K562 (cell line): ENCODE measurements at regions not wholly inside any gene's neighbourhood (a gene's known extent, or its start where the extent isn't known, plus 50 kb on each side); places are given as distances from the start of the nearest gene placed in this dataset.

Experiments
- ATAC-seq: fragments of 200-7000 bp; cut with Tn5 transposase; 3 replicates; pipeline ENCODE4 v1.9.1; 2020; ENCODE audit warnings: moderate library complexity
- BruUV-seq: library from RNA; stranded (reverse); fragments of 400-500 nt; replicated peaks from 2 replicates; lab custom pipeline; 2021; lab: Mats Ljungman, UMichigan
- CTCF ChIA-PET: fragments of 300-600 bp; formaldehyde crosslinking; extraction: SDS; loops from one replicate; lab custom pipeline; 2021; ENCODE audit warnings: low intra/inter-chr PET ratio; lab: Yijun Ruan, JAX
- POLR2A ChIA-PET: fragments of 300-600, 350-650 bp; sonication (Branson Sonifier 250); formaldehyde crosslinking; extraction: SDS; loops from one replicate; lab custom pipeline; 2021; ENCODE audit warnings: antibody characterized with exemption, inconsistent platforms; lab: Yijun Ruan, JAX
- DNase-seq, 4 experiments: peaks; one replicate each; pipeline versions ENCODE4 v3.0.0 to v3.0.0-alpha.2; 2011 to 2018; ENCODE audit warnings: low spot score in 3 of 4, mixed read lengths in 3 of 4; ENCODE audit errors: extremely low read depth in 1 of 4
- FAIRE-seq: peaks from 2 replicates; lab custom pipeline; 2011; peaks lifted over from hg19 to GRCh38; lab: Jason Lieb, UNC
- H2AFZ ChIP-seq: 2 replicates; pipeline ENCODE4 v1.6.0; 2011; ENCODE audit warnings: low read depth, low read length, control low read depth, inconsistent platforms
- H3K27ac ChIP-seq: fragments of 200-600 bp; 3 replicates; pipeline ENCODE4 v1.8.0; 2011; ENCODE audit warnings: low read depth, mild to moderate bottlenecking, control low read depth, inconsistent platforms, low read length, moderate library complexity, mixed read lengths; ENCODE audit errors: extremely low read depth
- H3K27me3 ChIP-seq, 2 experiments: fragments of 300-600 bp in 1 of 2; 2 replicates in 1 of 2; 3 replicates in 1 of 2; pipeline versions ENCODE4 v1.6.0 to v1.8.0; 2011; ENCODE audit warnings: inconsistent platforms in 2 of 2, low read length in 2 of 2, mild to moderate bottlenecking in 1 of 2, mixed read lengths in 1 of 2, moderate library complexity in 1 of 2; ENCODE audit not compliant: control insufficient read depth in 2 of 2, insufficient read depth in 2 of 2
- H3K36me3 ChIP-seq: fragments of 300-600 bp; 3 replicates; pipeline ENCODE4 v1.8.0; 2011; ENCODE audit warnings: mild to moderate bottlenecking, low read length, inconsistent platforms; ENCODE audit not compliant: control insufficient read depth, insufficient read depth
- H3K4me1 ChIP-seq, 2 experiments: fragments of 200-600 bp in 1 of 2; replicated peaks in 1 of 2; 2 replicates in 1 of 2; 3 replicates in 1 of 2; pipeline versions ENCODE4 v1.5.1 to v1.8.0; 2011; ENCODE audit warnings: inconsistent platforms in 2 of 2, low read length in 2 of 2, mild to moderate bottlenecking in 1 of 2, mixed read lengths in 1 of 2, moderate library complexity in 1 of 2; ENCODE audit not compliant: control insufficient read depth in 2 of 2, insufficient read depth in 2 of 2
- H3K4me2 ChIP-seq: 2 replicates; pipeline ENCODE4 v1.6.1; 2011; ENCODE audit warnings: low read length, control low read depth, inconsistent platforms, mixed read lengths; ENCODE audit not compliant: insufficient read depth
- H3K4me3 ChIP-seq: fragments of 200-600 bp; sonication (generic), shearing (Covaris generic); 2 replicates; pipeline ENCODE4 v1.5.1; 2016; ENCODE audit warnings: control low read depth, inconsistent platforms
- H3K79me2 ChIP-seq: fragments of 200-600 bp; 3 replicates; pipeline ENCODE4 v1.8.0; 2011; ENCODE audit warnings: low read length, inconsistent platforms; ENCODE audit not compliant: control insufficient read depth, insufficient read depth
- H3K9ac ChIP-seq, 2 experiments: 2 replicates each; pipeline versions ENCODE4 v1.6.0 to v1.6.1; 2011; ENCODE audit warnings: low read depth in 2 of 2, low read length in 2 of 2, control low read depth in 1 of 2, inconsistent platforms in 1 of 2, mild to moderate bottlenecking in 1 of 2, mixed read lengths in 1 of 2; ENCODE audit not compliant: insufficient read depth in 1 of 2
- H3K9me1 ChIP-seq: one replicate; pipeline ENCODE4 v1.6.0; 2011; ENCODE audit warnings: inconsistent platforms, mild to moderate bottlenecking, low read length, moderate library complexity; ENCODE audit not compliant: control insufficient read depth, insufficient read depth
- H3K9me3 ChIP-seq: replicated peaks from 2 replicates; pipeline ENCODE4 v1.5.1; 2011; ENCODE audit warnings: low read depth, low read length, inconsistent platforms; ENCODE audit not compliant: control insufficient read depth, insufficient read depth
- H4K20me1 ChIP-seq: replicated peaks from 2 replicates; pipeline ENCODE4 v1.6.1; 2011; ENCODE audit warnings: low read length, inconsistent platforms, mixed read lengths; ENCODE audit not compliant: control insufficient read depth, insufficient read depth
- GTF2F1 ChIP-seq: IDR thresholded peaks from 2 replicates; pipeline ENCODE4 v1.6.1; 2011; ENCODE audit warnings: low read depth, low read length, improper control_type of control experiment
- HIVEP1 ChIP-seq: fragments of 250-450 bp; sonication (Bioruptor Pico); IDR thresholded peaks from 2 replicates; pipeline ENCODE4 v1.4.0; 2020; ENCODE audit warnings: mild to moderate bottlenecking
- KLF1 ChIP-seq: fragments of 450-650 bp; IDR thresholded peaks from 2 replicates; pipeline ENCODE4 v1.6.1; 2016; ENCODE audit warnings: missing genetic modification characterization, missing compliant biosample characterization
- MAFF ChIP-seq: IDR thresholded peaks from 2 replicates; pipeline ENCODE4 v1.6.1; 2012; ENCODE audit warnings: low read length, improper control_type of control experiment
- MAZ ChIP-seq, 2 experiments: fragments of 450-650 bp in 1 of 2; sonication (generic) in 1 of 2; formaldehyde crosslinking; IDR thresholded peaks in 1 of 2; conservative IDR thresholded peaks in 1 of 2; 2 replicates each; pipeline versions ENCODE4 v1.4.0 to v1.5.0; 2020; ENCODE audit warnings: mild to moderate bottlenecking in 1 of 2, missing genetic modification reagents in 1 of 2
- MCM5 ChIP-seq: fragments of 450-650 bp; IDR thresholded peaks from 2 replicates; pipeline ENCODE4 v1.6.1; 2016; ENCODE audit warnings: low read depth
- PTBP1 ChIP-seq: fragments of 200-400 bp; formaldehyde crosslinking; IDR thresholded peaks from 2 replicates; pipeline ENCODE4 v1.6.1; 2017; ENCODE audit warnings: low read depth, low read length
- ZNF311 ChIP-seq: fragments of 250-450 bp; sonication (Bioruptor Pico); IDR thresholded peaks from 2 replicates; pipeline ENCODE4 v1.4.0; 2020; ENCODE audit warnings: mild to moderate bottlenecking, moderate library complexity
- WGBS: fragments of 100-300 bp; shearing (Covaris generic); methylation state at CpG from one replicate; pipeline ENCODE4 v1.1.6; 2016; ENCODE audit warnings: low coverage, mixed read lengths; ENCODE audit not compliant: insufficient coverage; ENCODE audit errors: missing lambda C conversion rate; 5-methylcytosine and 5-hydroxymethylcytosine counted together
- in situ Hi-C: fragments of 300-500 bp; cut with MboI; formaldehyde crosslinking; loops from 4 replicates; pipeline ENCODE4 v1.15.0; 2018; ENCODE audit warnings: inconsistent platforms, mixed read lengths
- intact Hi-C: fragments of 100-400 bp; cut with micrococcal nuclease; formaldehyde crosslinking; loops from 2 replicates; pipeline ENCODE4 v1.14.2; 2022
- TF ChIP-seq, protein P1 (sequence below): fragments of 250-450 bp; sonication (Bioruptor Pico); IDR thresholded peaks from 2 replicates; pipeline ENCODE4 v1.9.0; 2021; ENCODE audit warnings: mild to moderate bottlenecking
- TF ChIP-seq, protein P2 (sequence below): fragments of 250-450 bp; sonication (Bioruptor Pico); IDR thresholded peaks from 2 replicates; pipeline ENCODE4 v1.8.0; 2021; ENCODE audit warnings: moderate library complexity, mild to moderate bottlenecking, inconsistent platforms
- TF ChIP-seq, protein P3 (sequence below): fragments of 250-450 bp; sonication (Bioruptor Pico); IDR thresholded peaks from 2 replicates; pipeline ENCODE4 v1.4.0; 2020; ENCODE audit warnings: mild to moderate bottlenecking, moderate library complexity, borderline replicate concordance
- TF ChIP-seq, protein P4 (sequence below): sonication (generic); formaldehyde crosslinking; IDR thresholded peaks from 2 replicates; pipeline ENCODE4 v1.8.0; 2022; ENCODE audit warnings: mild to moderate bottlenecking, missing genetic modification reagents

DNA sequence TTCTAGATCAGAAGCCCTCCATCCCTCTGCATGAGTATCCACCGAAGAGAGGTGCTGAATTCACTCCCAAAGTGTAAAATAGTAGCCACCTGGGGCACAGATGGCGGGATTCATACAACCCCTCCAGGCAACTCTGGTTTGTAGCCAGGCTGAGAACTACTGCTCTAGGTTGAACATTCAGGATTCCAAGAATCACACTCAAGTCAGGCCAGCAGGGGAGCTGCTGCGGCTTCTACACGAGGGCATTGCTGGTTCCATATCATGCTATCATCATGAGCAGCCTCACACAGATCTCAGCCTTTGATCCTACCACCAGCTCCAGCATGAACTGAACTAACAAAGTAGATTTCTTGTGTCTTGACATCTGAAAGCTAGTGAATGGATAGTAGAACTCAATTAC, 367.9 kb downstream of the DIRAS2 start:
- TF ChIP-seq, protein P1, sequence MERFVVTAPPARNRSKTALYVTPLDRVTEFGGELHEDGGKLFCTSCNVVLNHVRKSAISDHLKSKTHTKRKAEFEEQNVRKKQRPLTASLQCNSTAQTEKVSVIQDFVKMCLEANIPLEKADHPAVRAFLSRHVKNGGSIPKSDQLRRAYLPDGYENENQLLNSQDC (CRISPR knock-in tag) = no peak
- TF ChIP-seq, protein P2, sequence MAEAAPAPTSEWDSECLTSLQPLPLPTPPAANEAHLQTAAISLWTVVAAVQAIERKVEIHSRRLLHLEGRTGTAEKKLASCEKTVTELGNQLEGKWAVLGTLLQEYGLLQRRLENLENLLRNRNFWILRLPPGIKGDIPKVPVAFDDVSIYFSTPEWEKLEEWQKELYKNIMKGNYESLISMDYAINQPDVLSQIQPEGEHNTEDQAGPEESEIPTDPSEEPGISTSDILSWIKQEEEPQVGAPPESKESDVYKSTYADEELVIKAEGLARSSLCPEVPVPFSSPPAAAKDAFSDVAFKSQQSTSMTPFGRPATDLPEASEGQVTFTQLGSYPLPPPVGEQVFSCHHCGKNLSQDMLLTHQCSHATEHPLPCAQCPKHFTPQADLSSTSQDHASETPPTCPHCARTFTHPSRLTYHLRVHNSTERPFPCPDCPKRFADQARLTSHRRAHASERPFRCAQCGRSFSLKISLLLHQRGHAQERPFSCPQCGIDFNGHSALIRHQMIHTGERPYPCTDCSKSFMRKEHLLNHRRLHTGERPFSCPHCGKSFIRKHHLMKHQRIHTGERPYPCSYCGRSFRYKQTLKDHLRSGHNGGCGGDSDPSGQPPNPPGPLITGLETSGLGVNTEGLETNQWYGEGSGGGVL (CRISPR knock-in tag) = no peak
- TF ChIP-seq, protein P3, sequence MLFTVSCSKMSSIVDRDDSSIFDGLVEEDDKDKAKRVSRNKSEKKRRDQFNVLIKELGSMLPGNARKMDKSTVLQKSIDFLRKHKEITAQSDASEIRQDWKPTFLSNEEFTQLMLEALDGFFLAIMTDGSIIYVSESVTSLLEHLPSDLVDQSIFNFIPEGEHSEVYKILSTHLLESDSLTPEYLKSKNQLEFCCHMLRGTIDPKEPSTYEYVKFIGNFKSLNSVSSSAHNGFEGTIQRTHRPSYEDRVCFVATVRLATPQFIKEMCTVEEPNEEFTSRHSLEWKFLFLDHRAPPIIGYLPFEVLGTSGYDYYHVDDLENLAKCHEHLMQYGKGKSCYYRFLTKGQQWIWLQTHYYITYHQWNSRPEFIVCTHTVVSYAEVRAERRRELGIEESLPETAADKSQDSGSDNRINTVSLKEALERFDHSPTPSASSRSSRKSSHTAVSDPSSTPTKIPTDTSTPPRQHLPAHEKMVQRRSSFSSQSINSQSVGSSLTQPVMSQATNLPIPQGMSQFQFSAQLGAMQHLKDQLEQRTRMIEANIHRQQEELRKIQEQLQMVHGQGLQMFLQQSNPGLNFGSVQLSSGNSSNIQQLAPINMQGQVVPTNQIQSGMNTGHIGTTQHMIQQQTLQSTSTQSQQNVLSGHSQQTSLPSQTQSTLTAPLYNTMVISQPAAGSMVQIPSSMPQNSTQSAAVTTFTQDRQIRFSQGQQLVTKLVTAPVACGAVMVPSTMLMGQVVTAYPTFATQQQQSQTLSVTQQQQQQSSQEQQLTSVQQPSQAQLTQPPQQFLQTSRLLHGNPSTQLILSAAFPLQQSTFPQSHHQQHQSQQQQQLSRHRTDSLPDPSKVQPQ = no peak
- TF ChIP-seq ZNF311 (CRISPR knock-in tag) = no peak
- TF ChIP-seq, protein P4, sequence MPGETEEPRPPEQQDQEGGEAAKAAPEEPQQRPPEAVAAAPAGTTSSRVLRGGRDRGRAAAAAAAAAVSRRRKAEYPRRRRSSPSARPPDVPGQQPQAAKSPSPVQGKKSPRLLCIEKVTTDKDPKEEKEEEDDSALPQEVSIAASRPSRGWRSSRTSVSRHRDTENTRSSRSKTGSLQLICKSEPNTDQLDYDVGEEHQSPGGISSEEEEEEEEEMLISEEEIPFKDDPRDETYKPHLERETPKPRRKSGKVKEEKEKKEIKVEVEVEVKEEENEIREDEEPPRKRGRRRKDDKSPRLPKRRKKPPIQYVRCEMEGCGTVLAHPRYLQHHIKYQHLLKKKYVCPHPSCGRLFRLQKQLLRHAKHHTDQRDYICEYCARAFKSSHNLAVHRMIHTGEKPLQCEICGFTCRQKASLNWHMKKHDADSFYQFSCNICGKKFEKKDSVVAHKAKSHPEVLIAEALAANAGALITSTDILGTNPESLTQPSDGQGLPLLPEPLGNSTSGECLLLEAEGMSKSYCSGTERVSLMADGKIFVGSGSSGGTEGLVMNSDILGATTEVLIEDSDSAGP (CRISPR knock-in tag) = no peak
- no peak for TF ChIP-seq KLF1 (tag)
- TF ChIP-seq HIVEP1 (CRISPR knock-in tag) = no peak
- no peak for TF ChIP-seq MAFF
- TF ChIP-seq GTF2F1 = no peak
- TF ChIP-seq PTBP1 = no peak
- TF ChIP-seq MAZ (CRISPR knock-in tag; conservative IDR thresholded peaks at IDR 0.05 in 1 of 2, IDR thresholded peaks at IDR 0.05 in 1 of 2) = no peak
- no peak for TF ChIP-seq MCM5
- TF ChIP-seq, all 486 proteins: peak for 0
- ATAC-seq (no peak), DNase-seq (no peak), FAIRE-seq (no peak)
- Histone ChIP-seq H3K4me3 (no peak overlapping the region), H3K9me1 (no peaks in the 10 kb centered on the region), H4K20me1 (no peaks in the 10 kb centered on the region), H3K9ac (no peak overlapping the region), H3K27ac (no peak overlapping the region), H3K79me2 (no peaks in the 10 kb centered on the region), H2AFZ (no peak overlapping the region), H3K4me1 (no peaks in the 10 kb centered on the region), H3K9me3 (no peaks in the 10 kb centered on the region), H3K4me2 (no peak overlapping the region), H3K27me3 (no peaks in the 10 kb centered on the region), H3K36me3 (no peaks in the 10 kb centered on the region)
- WGBS = 5% methylated on average over 4 of the region's 4 CpGs
- CTCF ChIA-PET = no interaction called here
- in situ Hi-C loops = no loop called here
- POLR2A ChIA-PET = no interaction called here
- BruUV-seq = no TSS peak
- intact Hi-C loops = no loop called here
